ENCODE measurements at regions not wholly inside any gene's neighbourhood (a gene's known extent, or its start where the extent isn't known, plus 50 kb on each side); places are given as distances from the start of the nearest gene placed in this dataset.

GRCh38 chr9:80489329-80489728, 917.6 kb downstream of the TLE4 start:
- Histone ChIP-seq H3K9ac (replicated peaks in 1 of 4; ENCODE audit: extremely low read depth in 1 of 4, low read depth in 3 of 4, low read length in 3 of 4) (no peak overlapping the region), H4K91ac (replicated peaks; ENCODE audit: insufficient read length, low read length) (no peak overlapping the region), H3K4me3 (ENCODE audit: extremely low read depth in 1 of 4, insufficient read depth in 2 of 4, low read depth in 3 of 4, low read length in 4 of 4) (no peak overlapping the region), H3K9me3 (ENCODE audit: insufficient read depth in 2 of 2, low read depth in 1 of 2, low read length in 1 of 2) (no peaks in the 10 kb centered on the region), H3K18ac (ENCODE audit: extremely low read depth, low read length) (no peak overlapping the region), H2BK5ac (ENCODE audit: low read depth, low read length) (no peak overlapping the region), H3K23ac (ENCODE audit: insufficient read length) (no peak overlapping the region), H2BK12ac (ENCODE audit: low read depth, low read length) (no peak overlapping the region), H3K4ac (replicated peaks; ENCODE audit: insufficient read length, low read depth, low read length) (no peak overlapping the region), H3K4me1 (replicated peaks in 1 of 4; ENCODE audit: control insufficient read depth in 3 of 4, insufficient read depth in 4 of 4, low read length in 3 of 4) (no peaks in the 10 kb centered on the region), H2AK5ac (ENCODE audit: low read depth, low read length) (no peak overlapping the region), H4K8ac (ENCODE audit: extremely low read depth, insufficient read depth, low read length) (no peak overlapping the region), H2BK20ac (ENCODE audit: low read length) (no peak overlapping the region), H4K20me1 (replicated peaks in 1 of 2; ENCODE audit: control insufficient read depth in 1 of 2, insufficient read depth in 2 of 2, low read length in 2 of 2) (no peaks in the 10 kb centered on the region), H2BK15ac (ENCODE audit: low read length) (no peak overlapping the region), H2AFZ (ENCODE audit: low read length) (no peak overlapping the region), H3K27ac (ENCODE audit: low read depth, low read length) (no peak overlapping the region), H3K23me2 (ENCODE audit: low read depth, low read length) (no peaks in the 10 kb centered on the region), H3K79me1 (ENCODE audit: low read depth, low read length) (no peaks in the 10 kb centered on the region), H3K4me2 (ENCODE audit: insufficient read depth in 1 of 2, low read depth in 2 of 2, low read length in 2 of 2) (no peak overlapping the region), H3K27me3 (replicated peaks in 1 of 4; ENCODE audit: control insufficient read depth in 3 of 4, extremely low read depth in 1 of 4, insufficient read depth in 3 of 4, low read length in 3 of 4) (no peaks in the 10 kb centered on the region), H3K56ac (replicated peaks; ENCODE audit: insufficient read length, low read depth, low read length) (no peak overlapping the region), H3K14ac (ENCODE audit: insufficient read length) (no peak overlapping the region), H3K36me3 (ENCODE audit: control insufficient read depth in 2 of 4, insufficient read depth in 4 of 4, low read length in 3 of 4) (no peaks in the 10 kb centered on the region), H3K79me2 (ENCODE audit: control insufficient read depth in 1 of 2, insufficient read depth in 2 of 2, low read length in 2 of 2) (no peaks in the 10 kb centered on the region), H4K5ac (ENCODE audit: insufficient read length, low read depth, low read length) (no peak overlapping the region), H2BK120ac (replicated peaks; ENCODE audit: low read depth, low read length) (no peak overlapping the region)
- CTCF ChIA-PET (ENCODE audit: partially characterized antibody), result interaction anchor here (1.1 to 1.4 kb wide), 2 partner anchors 8 to 116 kb away, joined by 3 to 7 read pairs; no protein-coding TSS in a partner anchor
- POLR2A ChIA-PET (ENCODE audit: partially characterized antibody), result no interaction called here
- no peak for FAIRE-seq
- WGBS, 2 experiments (ENCODE audit: extremely low coverage in 1 of 2, insufficient coverage in 1 of 2, insufficient read length in 1 of 2, insufficient replicate concordance in 2 of 2, low coverage in 1 of 2, low lambda C conversion rate in 2 of 2, missing lambda C conversion rate in 1 of 2), result 97% methylated on average over 4 of the region's 4 CpGs; no CpG with 5 or more reads in 1 of the 2 experiments
- DNase-seq (ENCODE audit: low read depth in 1 of 2, low spot score in 2 of 2), result no peak
- no peak for TF ChIP-seq HDAC6 (IDR thresholded peaks at IDR 0.05; ENCODE audit: low read depth, low read length)
- TF ChIP-seq CBX8 (IDR thresholded peaks at IDR 0.05; ENCODE audit: borderline replicate concordance, low read depth, low read length), result no peak
- TF ChIP-seq KDM5A (IDR thresholded peaks at IDR 0.05; ENCODE audit: low read length), result no peak
- no peak for TF ChIP-seq BACH1 (IDR thresholded peaks at IDR 0.05; ENCODE audit: low read length)
- TF ChIP-seq KDM1A (IDR thresholded peaks at IDR 0.05; ENCODE audit: borderline replicate concordance, low read length), result no peak
